ENCODE measurements at regions not wholly inside any gene's neighbourhood (a gene's known extent, or its start where the extent isn't known, plus 50 kb on each side); places are given as distances from the start of the nearest gene placed in this dataset.

- in situ Hi-C loops (cut with HindIII; ENCODE audit: low pct_unique_long_range_greater_than_20kb, low sequenced_read_pairs) = no loop called here
- Histone ChIP-seq H3K4me3 (ENCODE audit: low read depth in 2 of 2, low read length in 2 of 2) (no peak overlapping the region), H3K36me3 (ENCODE audit: control insufficient read depth, insufficient read depth, low read length) (no peaks in the 10 kb centered on the region), H3K4me1 (ENCODE audit: control insufficient read depth, insufficient read depth, low read length) (no peaks in the 10 kb centered on the region), H3K27ac (ENCODE audit: low read length) (no peak overlapping the region), H3K27me3 (ENCODE audit: control insufficient read depth, insufficient read depth, low read length) (no peaks in the 10 kb centered on the region), H3K9me3 (ENCODE audit: control insufficient read depth, insufficient read depth, low read depth, low read length) (no peaks in the 10 kb centered on the region; the same call in 1 of the 2 replicates)
- BruUV-seq (replicated peaks) = no TSS peak
- TF ChIP-seq REST (IDR thresholded peaks at IDR 0.05; ENCODE audit: insufficient read depth in 1 of 2, low read depth in 2 of 2, low read length in 1 of 2) (no peak), POLR2AphosphoS5 (IDR thresholded peaks at IDR 0.05; ENCODE audit: low read depth, low read length) (no peak), SIN3A (IDR thresholded peaks at IDR 0.05; ENCODE audit: borderline replicate concordance, insufficient read depth, low read depth, low read length) (no peak), TCF7L2 (IDR thresholded peaks at IDR 0.05; ENCODE audit: low read depth, low read length) (no peak), CTCF (IDR thresholded peaks at IDR 0.05) (no peak)
- intact Hi-C loops (cut with micrococcal nuclease; ENCODE audit: unreplicated experiment) = no loop called here
- DNase-seq (ENCODE audit: low read depth, low spot score) (no peak), ATAC-seq (no peak)
- ChIA-PET POLR2A (no interaction called here), CTCF (no interaction called here)
Observed at GRCh38 chr2:6590442-6590841, 275.3 kb downstream of the CMPK2 start.

- no peak for TF ChIP-seq REST (IDR thresholded peaks at IDR 0.05; ENCODE audit: insufficient read depth in 1 of 2, low read depth in 2 of 2, low read length in 1 of 2)
- TF ChIP-seq SIN3A (IDR thresholded peaks at IDR 0.05; ENCODE audit: borderline replicate concordance, insufficient read depth, low read depth, low read length) = no peak
- no peak for TF ChIP-seq TCF7L2 (IDR thresholded peaks at IDR 0.05; ENCODE audit: low read depth, low read length)
- TF ChIP-seq CTCF (IDR thresholded peaks at IDR 0.05) = no peak
- TF ChIP-seq POLR2AphosphoS5 (IDR thresholded peaks at IDR 0.05; ENCODE audit: low read depth, low read length) = no peak
- no TSS peak for BruUV-seq (replicated peaks)
- Histone ChIP-seq H3K9me3 (ENCODE audit: control insufficient read depth, insufficient read depth, low read depth, low read length) (no peaks in the 10 kb centered on the region), H3K36me3 (ENCODE audit: control insufficient read depth, insufficient read depth, low read length) (no peaks in the 10 kb centered on the region), H3K27me3 (ENCODE audit: control insufficient read depth, insufficient read depth, low read length) (no peaks in the 10 kb centered on the region), H3K27ac (ENCODE audit: low read length) (no peak overlapping the region), H3K4me1 (ENCODE audit: control insufficient read depth, insufficient read depth, low read length) (no peaks in the 10 kb centered on the region), H3K4me3 (ENCODE audit: low read depth in 2 of 2, low read length in 2 of 2) (no peak overlapping the region)
- no peak for DNase-seq (ENCODE audit: low read depth, low spot score)
- ChIA-PET CTCF (no interaction called here), POLR2A (no interaction called here)
- no peak for ATAC-seq
- in situ Hi-C loops (cut with HindIII; ENCODE audit: low pct_unique_long_range_greater_than_20kb, low sequenced_read_pairs) = no loop called here
- intact Hi-C loops (cut with micrococcal nuclease; ENCODE audit: unreplicated experiment) = no loop called here
Observed at GRCh38 chr2:6602471-6602870, 263.2 kb downstream of the CMPK2 start.
